ENCODE measurements at regions not wholly inside any gene's neighbourhood (a gene's known extent, or its start where the extent isn't known, plus 50 kb on each side); places are given as distances from the start of the nearest gene placed in this dataset.

DNA sequence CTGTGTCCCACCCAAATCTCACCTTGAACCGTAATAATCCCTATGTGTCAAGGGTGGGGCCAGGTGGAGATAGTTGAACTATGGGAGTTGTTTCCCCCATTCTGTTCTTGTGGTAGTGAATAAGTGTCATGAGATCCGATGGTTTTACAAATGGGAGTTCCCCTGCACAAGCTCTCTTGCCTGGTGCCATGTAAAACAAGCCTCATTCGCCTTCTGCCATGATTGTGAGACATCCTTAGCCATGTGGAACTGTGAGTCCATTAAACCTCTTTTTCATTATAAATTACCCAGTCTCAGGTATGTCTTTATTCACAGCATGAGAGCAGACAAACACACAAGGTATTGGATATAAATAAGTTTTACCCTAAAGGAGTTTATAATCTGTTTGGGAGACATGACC lies 121.2 kb downstream of the MMUT start:
- TF ChIP-seq, protein P1, sequence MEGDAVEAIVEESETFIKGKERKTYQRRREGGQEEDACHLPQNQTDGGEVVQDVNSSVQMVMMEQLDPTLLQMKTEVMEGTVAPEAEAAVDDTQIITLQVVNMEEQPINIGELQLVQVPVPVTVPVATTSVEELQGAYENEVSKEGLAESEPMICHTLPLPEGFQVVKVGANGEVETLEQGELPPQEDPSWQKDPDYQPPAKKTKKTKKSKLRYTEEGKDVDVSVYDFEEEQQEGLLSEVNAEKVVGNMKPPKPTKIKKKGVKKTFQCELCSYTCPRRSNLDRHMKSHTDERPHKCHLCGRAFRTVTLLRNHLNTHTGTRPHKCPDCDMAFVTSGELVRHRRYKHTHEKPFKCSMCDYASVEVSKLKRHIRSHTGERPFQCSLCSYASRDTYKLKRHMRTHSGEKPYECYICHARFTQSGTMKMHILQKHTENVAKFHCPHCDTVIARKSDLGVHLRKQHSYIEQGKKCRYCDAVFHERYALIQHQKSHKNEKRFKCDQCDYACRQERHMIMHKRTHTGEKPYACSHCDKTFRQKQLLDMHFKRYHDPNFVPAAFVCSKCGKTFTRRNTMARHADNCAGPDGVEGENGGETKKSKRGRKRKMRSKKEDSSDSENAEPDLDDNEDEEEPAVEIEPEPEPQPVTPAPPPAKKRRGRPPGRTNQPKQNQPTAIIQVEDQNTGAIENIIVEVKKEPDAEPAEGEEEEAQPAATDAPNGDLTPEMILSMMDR (IDR thresholded peaks at IDR 0.05) = no peak
- no peak for TF ChIP-seq POLR2A (IDR thresholded peaks at IDR 0.05)
